Middle frontal gyrus (tissue), 1 donor: ENCODE measurements at regions not wholly inside any gene's neighbourhood (a gene's known extent, or its start where the extent isn't known, plus 50 kb on each side); places are given as distances from the start of the nearest gene placed in this dataset.

Experiments
- DNase-seq: peaks from one replicate; pipeline ENCODE4 v3.0.0-alpha.2; 2015; ENCODE audit warnings: low spot score; ENCODE audit errors: extremely low spot score

GRCh38 chr1:201745023-201745422, 83.9 kb upstream of the IPO9 start:
- DNase-seq, result no peak

- no peak for DNase-seq
Observed at GRCh38 chr1:201746156-201746555, 82.8 kb upstream of the IPO9 start.

- no peak for DNase-seq
Observed at GRCh38 chr1:201747261-201747660, 81.7 kb upstream of the IPO9 start.

GRCh38 chr1:201748335-201748734, 80.6 kb upstream of the IPO9 start:
- no peak for DNase-seq

- DNase-seq, result no peak
Observed at GRCh38 chr1:201749059-201749690, 79.8 kb upstream of the IPO9 start.

GRCh38 chr1:201750120-201750519, 78.8 kb upstream of the IPO9 start:
- DNase-seq, result no peak

GRCh38 chr1:201750934-201751333, 78.0 kb upstream of the IPO9 start:
- no peak for DNase-seq

GRCh38 chr1:201751872-201752271, 77.1 kb upstream of the IPO9 start:
- DNase-seq, result no peak

- no peak for DNase-seq
Observed at GRCh38 chr1:201752333-201752732, 76.6 kb upstream of the IPO9 start.

- DNase-seq, result no peak
Observed at GRCh38 chr1:201753492-201753891, 75.5 kb upstream of the IPO9 start.

GRCh38 chr1:201754353-201754752, 74.6 kb upstream of the IPO9 start:
- DNase-seq, result no peak

GRCh38 chr1:201755200-201755599, 73.8 kb upstream of the IPO9 start:
- no peak for DNase-seq

- DNase-seq, result no peak
Observed at GRCh38 chr1:201756406-201756805, 72.6 kb upstream of the IPO9 start.

- no peak for DNase-seq
Observed at GRCh38 chr1:201758499-201759050, 70.4 kb upstream of the IPO9 start.

- DNase-seq, result no peak
Observed at GRCh38 chr1:201759194-201759815, 69.7 kb upstream of the IPO9 start.

- no peak for DNase-seq
Observed at GRCh38 chr1:201760516-201760915, 68.4 kb upstream of the IPO9 start.

- no peak for DNase-seq
Observed at GRCh38 chr1:201761178-201761577, 67.8 kb upstream of the IPO9 start.

- no peak for DNase-seq
Observed at GRCh38 chr1:201761871-201762270, 67.1 kb upstream of the IPO9 start.

GRCh38 chr1:201762381-201762780, 66.6 kb upstream of the IPO9 start:
- no peak for DNase-seq

GRCh38 chr1:201763455-201764140, 65.4 kb upstream of the IPO9 start:
- DNase-seq, result no peak

- DNase-seq, result no peak
Observed at GRCh38 chr1:201764166-201764565, 64.8 kb upstream of the IPO9 start.

GRCh38 chr1:201764579-201764978, 64.4 kb upstream of the IPO9 start:
- no peak for DNase-seq
